ENCODE measurements at regions not wholly inside any gene's neighbourhood (a gene's known extent, or its start where the extent isn't known, plus 50 kb on each side); places are given as distances from the start of the nearest gene placed in this dataset.

DNA sequence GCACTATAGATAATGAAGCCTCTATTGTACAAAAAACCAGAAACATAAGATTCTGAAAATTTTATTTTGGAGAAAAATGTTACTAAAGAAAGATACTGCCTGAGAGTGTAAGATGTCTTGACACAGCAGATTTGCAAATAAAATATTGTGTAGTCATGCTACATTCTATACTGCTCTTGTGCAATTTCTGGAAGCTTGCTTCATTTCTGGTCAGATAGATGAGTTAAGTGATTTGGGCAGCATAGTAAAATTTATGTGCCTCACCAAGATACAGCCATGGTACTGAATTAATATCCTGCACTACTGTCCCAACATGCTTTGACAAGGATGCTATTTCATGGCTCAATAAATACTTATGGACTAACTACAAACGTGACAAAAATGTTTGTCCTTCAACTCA is 55.1 kb upstream of the STARD13 start:
- Histone ChIP-seq H3K9me3 (ENCODE audit: control insufficient read depth, low read length) (no peaks in the 10 kb centered on the region), H3K27me3 (ENCODE audit: control insufficient read depth, insufficient read depth, low read length) (no peaks in the 10 kb centered on the region), H3K9ac (ENCODE audit: low read length) (no peak overlapping the region), H3K4me3 (ENCODE audit: low read length) (no peak overlapping the region), H3K4me1 (ENCODE audit: control insufficient read depth, insufficient read depth, low read length) (no peaks in the 10 kb centered on the region), H3K36me3 (ENCODE audit: control insufficient read depth, insufficient read depth, low read length) (no peaks in the 10 kb centered on the region)

DNA sequence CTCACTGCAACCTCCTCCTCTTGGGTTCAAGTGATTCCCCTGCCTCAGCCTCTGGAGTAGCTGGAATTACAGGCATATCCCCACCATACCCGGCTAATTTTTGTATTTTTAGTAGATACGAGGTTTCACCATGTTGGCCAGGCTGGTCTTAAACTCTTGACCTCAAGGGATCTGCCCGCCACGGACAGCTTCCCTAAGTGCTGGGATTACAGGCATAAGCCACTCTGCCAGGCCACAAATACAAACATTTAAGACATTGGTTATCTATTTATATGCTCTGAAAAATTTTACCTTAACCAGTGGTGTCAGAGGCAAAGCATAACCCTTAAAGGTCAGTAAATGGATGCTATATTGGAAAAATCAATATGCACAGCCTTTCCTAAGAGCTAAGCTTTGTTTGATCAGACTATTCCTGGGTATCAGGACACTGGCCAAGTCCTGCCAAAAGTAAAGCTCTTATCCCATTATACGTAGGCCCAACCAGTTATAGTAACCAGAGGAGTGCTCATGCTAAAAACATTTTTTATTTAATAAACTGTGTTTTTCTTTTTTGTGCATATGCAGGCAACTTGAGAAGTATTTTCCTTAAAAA is 56.4 kb upstream of the STARD13 start:
- no peaks in the 10 kb centered on the region for H3K9me3 ChIP-seq (ENCODE audit: control insufficient read depth, low read length)
- no peaks in the 10 kb centered on the region for H3K4me1 ChIP-seq (ENCODE audit: control insufficient read depth, insufficient read depth, low read length)
- H3K9ac ChIP-seq (ENCODE audit: low read length): no peak overlapping the region
- H3K27me3 ChIP-seq (ENCODE audit: control insufficient read depth, insufficient read depth, low read length): no peaks in the 10 kb centered on the region
- no peak overlapping the region for H3K4me3 ChIP-seq (ENCODE audit: low read length)
- no peaks in the 10 kb centered on the region for H3K36me3 ChIP-seq (ENCODE audit: control insufficient read depth, insufficient read depth, low read length)

DNA sequence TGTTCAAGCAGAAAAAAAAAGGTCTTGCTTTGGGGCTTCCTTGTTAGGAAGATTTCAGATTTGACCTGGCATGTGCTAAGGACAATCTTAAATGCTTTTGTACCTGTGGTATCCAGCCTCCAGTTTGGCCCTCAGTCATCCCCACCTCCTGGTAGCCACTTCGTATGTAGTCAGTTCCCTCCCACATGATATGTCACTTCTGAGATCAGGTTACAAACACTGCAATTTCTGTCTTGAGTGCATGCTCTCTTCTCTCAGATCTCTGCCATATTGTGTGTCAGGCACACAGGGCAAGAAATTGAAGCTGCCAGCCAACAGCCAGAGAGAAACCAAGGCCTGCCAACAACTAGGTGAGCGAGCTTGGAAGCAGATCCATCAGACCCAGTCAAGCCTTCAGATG is 60.3 kb upstream of the STARD13 start:
- Histone ChIP-seq H3K9ac (ENCODE audit: low read length) (no peak overlapping the region), H3K4me3 (ENCODE audit: low read length) (no peak overlapping the region), H3K27me3 (ENCODE audit: control insufficient read depth, insufficient read depth, low read length) (no peaks in the 10 kb centered on the region), H3K9me3 (ENCODE audit: control insufficient read depth, low read length) (no peaks in the 10 kb centered on the region), H3K36me3 (ENCODE audit: control insufficient read depth, insufficient read depth, low read length) (no peaks in the 10 kb centered on the region), H3K4me1 (ENCODE audit: control insufficient read depth, insufficient read depth, low read length) (peaks cover 9% of the 10 kb centered on the region)

DNA sequence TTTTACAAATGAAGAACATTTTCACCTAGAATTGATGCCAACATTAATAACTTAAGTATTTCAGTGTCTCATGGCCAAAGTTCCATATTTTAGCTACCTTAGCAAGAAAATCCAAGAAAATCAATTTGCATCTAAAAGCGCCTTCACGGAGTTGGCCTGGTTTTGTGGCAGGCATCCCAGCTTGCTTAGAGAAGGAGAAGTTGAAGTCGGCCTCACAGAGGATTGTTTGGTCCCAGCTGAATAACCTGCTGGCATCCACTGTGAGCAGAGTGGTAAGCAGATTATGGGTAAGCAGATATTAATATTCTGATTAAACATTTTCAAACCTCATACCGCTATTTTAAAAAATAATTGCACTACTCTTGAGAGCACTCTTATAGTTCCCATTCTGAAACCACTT is 62.3 kb upstream of the STARD13 start:
- H3K36me3 ChIP-seq (ENCODE audit: control insufficient read depth, insufficient read depth, low read length): no peaks in the 10 kb centered on the region
- peaks cover 9% of the 10 kb centered on the region for H3K4me1 ChIP-seq (ENCODE audit: control insufficient read depth, insufficient read depth, low read length)
- H3K9ac ChIP-seq (ENCODE audit: low read length): no peak overlapping the region
- H3K4me3 ChIP-seq (ENCODE audit: low read length): no peak overlapping the region
- no peaks in the 10 kb centered on the region for H3K27me3 ChIP-seq (ENCODE audit: control insufficient read depth, insufficient read depth, low read length)
- no peaks in the 10 kb centered on the region for H3K9me3 ChIP-seq (ENCODE audit: control insufficient read depth, low read length)

DNA sequence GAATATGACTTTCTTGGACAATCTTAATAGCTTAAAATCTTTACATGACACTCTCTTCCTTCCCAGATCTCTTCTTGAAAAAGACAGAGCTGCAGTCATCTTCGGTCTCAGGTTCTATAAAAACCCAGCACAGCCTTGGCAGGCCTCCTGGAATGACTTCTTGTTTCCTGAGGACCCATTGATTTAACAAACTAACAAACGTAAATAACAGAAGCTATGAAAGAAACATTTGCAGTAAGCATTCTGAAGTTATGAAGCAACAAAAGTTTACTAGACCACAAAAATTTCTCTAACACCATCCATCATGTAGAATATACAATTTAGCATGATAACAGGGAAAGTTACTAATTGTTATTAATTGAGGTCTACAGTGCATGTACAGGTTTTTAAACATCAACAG is 62.8 kb upstream of the STARD13 start:
- Histone ChIP-seq H3K4me1 (ENCODE audit: control insufficient read depth, insufficient read depth, low read length) (peaks cover 9% of the 10 kb centered on the region), H3K27me3 (ENCODE audit: control insufficient read depth, insufficient read depth, low read length) (no peaks in the 10 kb centered on the region), H3K36me3 (ENCODE audit: control insufficient read depth, insufficient read depth, low read length) (no peaks in the 10 kb centered on the region), H3K9me3 (ENCODE audit: control insufficient read depth, low read length) (no peaks in the 10 kb centered on the region), H3K4me3 (ENCODE audit: low read length) (no peak overlapping the region), H3K9ac (ENCODE audit: low read length) (no peak overlapping the region)

DNA sequence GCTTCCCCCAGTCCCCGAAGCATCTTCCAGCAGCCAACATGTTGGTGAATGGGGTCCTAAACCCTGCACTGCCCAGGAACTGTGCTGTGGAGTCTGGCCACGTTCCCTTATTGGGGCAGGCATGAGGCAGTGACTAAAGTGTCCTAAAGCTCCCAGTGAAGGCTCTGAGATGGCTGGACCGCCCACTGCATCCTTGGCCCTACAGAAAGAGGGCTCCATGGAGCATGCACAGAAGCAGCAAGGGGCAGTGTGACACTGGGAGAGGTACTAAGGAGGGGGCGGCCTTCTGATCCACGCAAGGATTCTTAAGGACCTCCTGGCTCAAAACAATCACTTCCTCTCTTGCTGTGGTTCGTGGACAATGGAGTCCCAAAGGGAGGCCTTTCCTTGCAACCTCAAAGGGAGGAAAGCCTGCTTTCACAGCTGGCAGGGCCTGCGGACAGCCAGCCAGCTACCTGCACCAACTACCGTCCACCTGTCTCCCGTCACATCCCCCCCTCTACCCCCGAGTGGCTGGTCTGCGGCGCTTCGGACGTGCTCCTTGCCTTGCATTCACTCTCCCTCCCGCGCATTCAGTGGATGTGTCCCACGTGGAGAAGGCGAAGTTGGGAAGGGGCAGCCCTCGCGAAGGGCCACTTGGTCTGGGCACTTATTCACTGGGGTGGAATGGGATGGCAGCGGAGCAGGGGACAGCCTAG is 63.9 kb upstream of the STARD13 start:
- Histone ChIP-seq H3K27me3 (ENCODE audit: control insufficient read depth, insufficient read depth, low read length) (no peaks in the 10 kb centered on the region), H3K4me3 (ENCODE audit: low read length) (peak overlapping the region; percentile 43), H3K4me1 (ENCODE audit: control insufficient read depth, insufficient read depth, low read length) (peaks cover 9% of the 10 kb centered on the region), H3K9me3 (ENCODE audit: control insufficient read depth, low read length) (no peaks in the 10 kb centered on the region), H3K36me3 (ENCODE audit: control insufficient read depth, insufficient read depth, low read length) (no peaks in the 10 kb centered on the region), H3K9ac (ENCODE audit: low read length) (peak overlapping the region; percentile 76)

DNA sequence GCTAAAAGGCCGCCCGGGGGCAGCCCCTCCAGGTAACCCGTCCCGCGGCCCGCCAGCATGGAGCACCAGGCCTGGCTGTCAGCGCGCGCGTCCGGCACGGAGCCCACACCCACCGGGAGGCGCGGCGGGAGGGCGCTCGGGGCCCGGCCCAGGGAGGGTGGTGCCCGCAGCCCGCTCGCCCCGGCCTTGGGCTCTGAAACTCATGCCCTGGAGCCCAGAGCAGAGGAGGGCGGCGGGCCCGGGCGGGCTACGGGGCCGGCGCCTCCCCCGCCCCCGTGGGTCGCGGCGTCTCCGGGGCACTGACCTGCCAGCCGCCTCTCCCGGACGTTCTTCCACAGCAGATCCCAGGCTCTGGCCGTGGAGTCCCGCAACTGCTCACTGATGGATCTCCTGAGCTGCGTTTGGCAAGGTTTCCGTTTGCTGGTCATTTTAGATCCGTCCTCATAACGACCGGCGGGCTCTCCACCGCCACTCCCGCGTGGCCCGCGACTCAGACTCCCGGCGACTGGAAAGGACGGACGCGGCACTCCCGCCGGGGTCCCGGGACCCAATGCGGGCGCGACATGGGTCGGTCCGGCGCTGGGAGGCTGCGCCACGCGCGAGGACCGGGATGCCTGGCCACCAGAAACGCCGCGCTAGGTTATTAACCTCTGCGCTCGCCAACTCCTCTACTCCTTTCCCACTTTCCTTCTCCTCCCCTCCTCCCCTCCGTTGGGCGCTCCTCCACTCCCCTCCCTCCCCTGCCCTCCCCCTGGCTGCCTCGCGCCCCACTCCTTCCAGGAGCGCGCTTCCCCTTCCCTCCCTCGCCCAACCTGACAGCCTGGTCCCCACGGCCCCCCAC is 64.7 kb upstream of the STARD13 start:
- H3K4me3 ChIP-seq (ENCODE audit: low read length): peak overlapping the region; percentile 43

DNA sequence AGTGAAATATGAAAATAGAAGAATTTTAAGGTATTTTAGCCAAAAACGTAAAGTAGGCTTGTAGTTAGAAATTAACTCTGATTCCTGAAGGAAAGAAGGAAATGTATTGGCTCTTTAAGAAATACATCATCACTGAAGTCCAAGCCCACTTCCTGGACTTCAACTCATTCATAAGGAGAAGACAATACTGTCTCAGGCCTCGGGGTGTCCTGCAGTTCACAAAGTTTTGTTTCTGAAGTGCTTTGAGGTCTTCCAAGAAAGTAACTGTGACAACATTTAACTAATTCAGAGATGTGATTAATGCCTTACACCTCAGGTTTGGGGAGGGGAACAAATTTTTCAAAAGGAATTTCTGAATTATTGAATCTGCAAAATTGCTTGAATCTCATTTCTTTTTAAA is 65.8 kb upstream of the STARD13 start:
- Histone ChIP-seq H3K4me3 (ENCODE audit: low read length) (no peak overlapping the region), H3K9me3 (ENCODE audit: control insufficient read depth, low read length) (no peaks in the 10 kb centered on the region), H3K9ac (ENCODE audit: low read length) (no peak overlapping the region), H3K36me3 (ENCODE audit: control insufficient read depth, insufficient read depth, low read length) (no peaks in the 10 kb centered on the region), H3K27me3 (ENCODE audit: control insufficient read depth, insufficient read depth, low read length) (no peaks in the 10 kb centered on the region), H3K4me1 (ENCODE audit: control insufficient read depth, insufficient read depth, low read length) (peaks cover 9% of the 10 kb centered on the region)

More for the DNA sequence above, 64.7 kb upstream of the STARD13 start:
- Histone ChIP-seq H3K4me1 (ENCODE audit: control insufficient read depth, insufficient read depth, low read length) (peaks cover 9% of the 10 kb centered on the region), H3K9ac (ENCODE audit: low read length) (peak overlapping the region; percentile 76), H3K36me3 (ENCODE audit: control insufficient read depth, insufficient read depth, low read length) (no peaks in the 10 kb centered on the region), H3K27me3 (ENCODE audit: control insufficient read depth, insufficient read depth, low read length) (no peaks in the 10 kb centered on the region), H3K9me3 (ENCODE audit: control insufficient read depth, low read length) (no peaks in the 10 kb centered on the region)

DNA sequence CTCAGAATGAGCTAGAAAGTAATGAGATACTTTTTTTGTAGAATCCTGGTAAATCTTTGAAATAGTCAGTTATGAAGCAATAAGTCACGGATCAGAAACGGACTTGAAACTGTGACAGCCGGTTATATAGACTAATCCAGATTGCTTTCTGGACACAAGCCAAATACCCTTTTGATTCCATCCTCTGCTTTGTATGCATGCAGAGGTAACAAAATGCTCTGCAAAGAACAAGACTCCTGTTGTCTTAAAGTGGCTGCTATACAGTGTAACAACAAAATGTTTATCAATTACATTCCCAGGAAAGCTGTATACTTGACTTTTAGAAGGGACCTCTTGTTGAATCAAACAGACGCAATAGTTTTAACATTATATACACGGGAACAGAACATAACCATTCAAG is 66.5 kb upstream of the STARD13 start:
- Histone ChIP-seq H3K27me3 (ENCODE audit: control insufficient read depth, insufficient read depth, low read length) (no peaks in the 10 kb centered on the region), H3K9ac (ENCODE audit: low read length) (no peak overlapping the region), H3K36me3 (ENCODE audit: control insufficient read depth, insufficient read depth, low read length) (no peaks in the 10 kb centered on the region), H3K4me3 (ENCODE audit: low read length) (no peak overlapping the region), H3K9me3 (ENCODE audit: control insufficient read depth, low read length) (no peaks in the 10 kb centered on the region), H3K4me1 (ENCODE audit: control insufficient read depth, insufficient read depth, low read length) (peaks cover 9% of the 10 kb centered on the region)

DNA sequence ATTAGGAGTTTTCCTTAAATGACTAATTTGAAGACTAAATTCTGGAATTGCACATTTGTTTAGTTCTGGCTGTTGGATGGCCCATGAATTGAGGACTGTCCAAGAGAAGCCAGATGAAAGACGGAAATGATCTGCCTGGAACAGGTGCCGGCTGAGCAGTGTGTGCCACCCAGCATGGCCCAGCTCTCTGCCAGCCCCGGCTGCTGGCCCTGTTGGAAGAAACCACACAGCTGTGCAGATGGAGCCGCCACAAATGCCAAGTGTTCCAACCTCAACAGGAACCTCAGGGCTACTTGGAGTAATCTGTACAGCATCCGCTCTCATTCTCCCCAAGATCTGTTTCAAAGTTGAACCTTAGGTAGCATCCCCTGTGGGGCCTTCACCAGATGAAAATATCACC is 67.0 kb upstream of the STARD13 start:
- H3K27me3 ChIP-seq (ENCODE audit: control insufficient read depth, insufficient read depth, low read length): no peaks in the 10 kb centered on the region
- H3K9me3 ChIP-seq (ENCODE audit: control insufficient read depth, low read length): no peaks in the 10 kb centered on the region
- no peak overlapping the region for H3K4me3 ChIP-seq (ENCODE audit: low read length)
- H3K9ac ChIP-seq (ENCODE audit: low read length): no peak overlapping the region
- no peaks in the 10 kb centered on the region for H3K36me3 ChIP-seq (ENCODE audit: control insufficient read depth, insufficient read depth, low read length)
- peaks cover 9% of the 10 kb centered on the region for H3K4me1 ChIP-seq (ENCODE audit: control insufficient read depth, insufficient read depth, low read length)

DNA sequence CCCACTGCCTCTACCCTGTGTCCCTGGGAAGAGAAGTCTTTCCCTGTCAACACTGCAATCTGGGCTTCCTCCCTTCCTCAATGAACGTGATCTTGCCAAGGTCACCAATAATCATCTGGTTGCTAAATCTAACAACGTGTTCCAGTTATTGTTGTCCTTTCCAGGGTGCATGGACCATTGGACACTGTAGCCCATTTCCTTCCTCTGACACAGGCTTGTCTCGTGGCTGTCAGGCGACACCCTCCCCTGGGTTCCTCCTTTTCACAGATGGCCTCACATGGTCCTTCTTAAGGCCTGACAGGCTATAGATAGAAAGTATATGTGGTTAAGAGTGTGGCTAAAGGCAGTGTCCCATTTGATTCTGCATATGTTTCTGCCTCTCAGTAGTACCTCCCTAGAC is 67.7 kb upstream of the STARD13 start:
- Histone ChIP-seq H3K27me3 (ENCODE audit: control insufficient read depth, insufficient read depth, low read length) (no peaks in the 10 kb centered on the region), H3K4me1 (ENCODE audit: control insufficient read depth, insufficient read depth, low read length) (peaks cover 9% of the 10 kb centered on the region), H3K9ac (ENCODE audit: low read length) (no peak overlapping the region), H3K36me3 (ENCODE audit: control insufficient read depth, insufficient read depth, low read length) (no peaks in the 10 kb centered on the region), H3K4me3 (ENCODE audit: low read length) (no peak overlapping the region), H3K9me3 (ENCODE audit: control insufficient read depth, low read length) (no peaks in the 10 kb centered on the region)

DNA sequence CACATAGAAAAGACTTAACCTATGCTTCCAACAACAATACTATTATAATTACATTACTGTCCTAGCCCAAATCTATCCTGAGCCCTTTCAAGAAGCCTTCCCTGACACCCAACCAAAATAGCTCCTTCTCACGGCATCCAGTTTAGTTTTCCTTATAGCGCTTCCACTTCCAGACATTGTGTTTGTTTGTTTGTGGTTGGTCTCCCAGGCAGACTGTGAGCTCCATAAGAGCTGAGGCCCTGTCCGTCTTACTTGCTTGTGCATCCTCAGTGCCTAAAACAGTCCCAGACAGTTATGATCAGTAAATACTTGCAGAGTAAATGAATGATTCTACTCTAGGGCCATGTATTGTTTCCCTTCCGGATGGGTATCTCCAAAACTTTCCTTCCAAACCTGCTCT is 68.1 kb upstream of the STARD13 start:
- Histone ChIP-seq H3K27me3 (ENCODE audit: control insufficient read depth, insufficient read depth, low read length) (no peaks in the 10 kb centered on the region), H3K9ac (ENCODE audit: low read length) (no peak overlapping the region), H3K9me3 (ENCODE audit: control insufficient read depth, low read length) (no peaks in the 10 kb centered on the region), H3K4me1 (ENCODE audit: control insufficient read depth, insufficient read depth, low read length) (peaks cover 9% of the 10 kb centered on the region), H3K36me3 (ENCODE audit: control insufficient read depth, insufficient read depth, low read length) (no peaks in the 10 kb centered on the region), H3K4me3 (ENCODE audit: low read length) (no peak overlapping the region)

Measured in mucosa of stomach (tissue), 1 donor.